Gastrocnemius medialis (tissue), 4 donors: ENCODE measurements at regions not wholly inside any gene's neighbourhood (a gene's known extent, or its start where the extent isn't known, plus 50 kb on each side); places are given as distances from the start of the nearest gene placed in this dataset.

Source experiments
- POLR2A ChIP-seq, 2 donors: fragments of 450-650 bp; IDR thresholded peaks; one replicate each; pipeline ENCODE4 v1.6.1; 2017; ENCODE audit warnings: antibody characterized with exemption in 2 of 2, mild to moderate bottlenecking in 2 of 2, moderate library complexity in 2 of 2
- TF ChIP-seq, protein P1 (sequence below), 5 experiments: fragments of 450-650 bp in 3 of 5; fragments of 200-600 bp in 2 of 5; sonication (generic) in 2 of 5; IDR thresholded peaks in 4 of 5; conservative IDR thresholded peaks in 1 of 5; 1 replicate in 4 of 5; 2 replicates in 1 of 5; pipeline ENCODE4 v1.5.1; 2016 to 2019; ENCODE audit warnings: antibody characterized with exemption in 5 of 5, mild to moderate bottlenecking in 3 of 5, moderate library complexity in 3 of 5

GRCh38 chr6:90403489-90404381, 107.1 kb upstream of the BACH2 start:
- TF ChIP-seq, protein P1, sequence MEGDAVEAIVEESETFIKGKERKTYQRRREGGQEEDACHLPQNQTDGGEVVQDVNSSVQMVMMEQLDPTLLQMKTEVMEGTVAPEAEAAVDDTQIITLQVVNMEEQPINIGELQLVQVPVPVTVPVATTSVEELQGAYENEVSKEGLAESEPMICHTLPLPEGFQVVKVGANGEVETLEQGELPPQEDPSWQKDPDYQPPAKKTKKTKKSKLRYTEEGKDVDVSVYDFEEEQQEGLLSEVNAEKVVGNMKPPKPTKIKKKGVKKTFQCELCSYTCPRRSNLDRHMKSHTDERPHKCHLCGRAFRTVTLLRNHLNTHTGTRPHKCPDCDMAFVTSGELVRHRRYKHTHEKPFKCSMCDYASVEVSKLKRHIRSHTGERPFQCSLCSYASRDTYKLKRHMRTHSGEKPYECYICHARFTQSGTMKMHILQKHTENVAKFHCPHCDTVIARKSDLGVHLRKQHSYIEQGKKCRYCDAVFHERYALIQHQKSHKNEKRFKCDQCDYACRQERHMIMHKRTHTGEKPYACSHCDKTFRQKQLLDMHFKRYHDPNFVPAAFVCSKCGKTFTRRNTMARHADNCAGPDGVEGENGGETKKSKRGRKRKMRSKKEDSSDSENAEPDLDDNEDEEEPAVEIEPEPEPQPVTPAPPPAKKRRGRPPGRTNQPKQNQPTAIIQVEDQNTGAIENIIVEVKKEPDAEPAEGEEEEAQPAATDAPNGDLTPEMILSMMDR (IDR thresholded peaks at IDR 0.05 in 4 of 5, conservative IDR thresholded peaks at IDR 0.05 in 1 of 5), result no peak
- TF ChIP-seq POLR2A (IDR thresholded peaks at IDR 0.05), result no peak
